ENCODE measurements at regions not wholly inside any gene's neighbourhood (a gene's known extent, or its start where the extent isn't known, plus 50 kb on each side); places are given as distances from the start of the nearest gene placed in this dataset.

- no peak for DNase-seq
- H3K27me3 ChIP-seq = no peaks in the 10 kb centered on the region
- TF ChIP-seq CTCF (IDR thresholded peaks at IDR 0.05) = no peak
- H3K9me3 ChIP-seq = no peaks in the 10 kb centered on the region
- no peaks in the 10 kb centered on the region for H3K36me3 ChIP-seq
- no peak overlapping the region for H3K9ac ChIP-seq (ENCODE audit: low read depth in 2 of 2, low read length in 2 of 2)
- intact Hi-C loops (cut with DNase I) = no loop called here
- H3K4me3 ChIP-seq = no peak overlapping the region
- no peak overlapping the region for H3K27ac ChIP-seq
- H3K4me1 ChIP-seq = no peaks in the 10 kb centered on the region
Observed at GRCh38 chr6:165920896-165921671, 246.6 kb downstream of the TBXT start.

- H3K4me3 ChIP-seq = no peak overlapping the region
- H3K27ac ChIP-seq = no peak overlapping the region
- H3K9ac ChIP-seq (ENCODE audit: low read depth in 2 of 2, low read length in 2 of 2) = no peak overlapping the region
- no peak for DNase-seq
- H3K9me3 ChIP-seq = no peaks in the 10 kb centered on the region
- no peak for TF ChIP-seq CTCF (IDR thresholded peaks at IDR 0.05)
- no peaks in the 10 kb centered on the region for H3K36me3 ChIP-seq
- intact Hi-C loops (cut with DNase I) = no loop called here
- H3K27me3 ChIP-seq = no peaks in the 10 kb centered on the region
- H3K4me1 ChIP-seq = no peaks in the 10 kb centered on the region
Observed at GRCh38 chr6:165917576-165917975, 250.1 kb downstream of the TBXT start.

GRCh38 chr6:165915022-165915770, 252.2 kb upstream of the PDE10A start:
- Histone ChIP-seq H3K4me3 (no peak overlapping the region), H3K9me3 (no peaks in the 10 kb centered on the region), H3K4me1 (no peaks in the 10 kb centered on the region), H3K27ac (no peak overlapping the region), H3K36me3 (no peaks in the 10 kb centered on the region), H3K27me3 (no peaks in the 10 kb centered on the region), H3K9ac (ENCODE audit: low read depth in 2 of 2, low read length in 2 of 2) (no peak overlapping the region)
- DNase-seq = no peak
- intact Hi-C loops (cut with DNase I) = no loop called here
- no peak for TF ChIP-seq CTCF (IDR thresholded peaks at IDR 0.05)

- H3K4me1 ChIP-seq = no peaks in the 10 kb centered on the region
- H3K27me3 ChIP-seq = no peaks in the 10 kb centered on the region
- no peaks in the 10 kb centered on the region for H3K9me3 ChIP-seq
- TF ChIP-seq CTCF (IDR thresholded peaks at IDR 0.05) = no peak
- no peak overlapping the region for H3K9ac ChIP-seq (ENCODE audit: low read depth in 2 of 2, low read length in 2 of 2)
- intact Hi-C loops (cut with DNase I) = no loop called here
- H3K36me3 ChIP-seq = no peaks in the 10 kb centered on the region
- no peak overlapping the region for H3K4me3 ChIP-seq
- no peak overlapping the region for H3K27ac ChIP-seq
- DNase-seq = no peak
Observed at GRCh38 chr6:165913676-165914570, 250.9 kb upstream of the PDE10A start.

GRCh38 chr6:165910184-165910966, 247.3 kb upstream of the PDE10A start:
- no peaks in the 10 kb centered on the region for H3K4me1 ChIP-seq
- no peak overlapping the region for H3K27ac ChIP-seq
- no peak for DNase-seq
- H3K4me3 ChIP-seq = no peak overlapping the region
- intact Hi-C loops (cut with DNase I) = no loop called here
- H3K9me3 ChIP-seq = no peaks in the 10 kb centered on the region
- TF ChIP-seq CTCF (IDR thresholded peaks at IDR 0.05) = no peak
- H3K27me3 ChIP-seq = no peaks in the 10 kb centered on the region
- no peaks in the 10 kb centered on the region for H3K36me3 ChIP-seq
- no peak overlapping the region for H3K9ac ChIP-seq (ENCODE audit: low read depth in 2 of 2, low read length in 2 of 2)

Data from colonic mucosa (tissue), 4 donors.